Endodermal cell (in vitro differentiated cells): ENCODE measurements at regions not wholly inside any gene's neighbourhood (a gene's known extent, or its start where the extent isn't known, plus 50 kb on each side); places are given as distances from the start of the nearest gene placed in this dataset.
"Not testable (repeated sequence)": the region's sequence is repeated elsewhere in the genome, so short reads cannot be mapped to it uniquely, and the experiment has no call there.

Experiments used
- DNase-seq: peaks from one replicate; pipeline ENCODE4 v3.0.0-alpha.2; 2017
- H3K27ac ChIP-seq: 2 replicates; pipeline ENCODE4 v1.5.1; 2013; ENCODE audit warnings: mild to moderate bottlenecking, low read depth, low read length, moderate library complexity
- H3K27me3 ChIP-seq: 2 replicates; pipeline ENCODE4 v1.6.1; 2013; ENCODE audit warnings: mild to moderate bottlenecking, low read length, moderate library complexity; ENCODE audit not compliant: insufficient read depth, control insufficient read depth, poor library complexity, severe bottlenecking
- H3K36me3 ChIP-seq: 2 replicates; pipeline ENCODE4 v1.7.0; 2013; ENCODE audit warnings: mild to moderate bottlenecking, low read length, moderate library complexity; ENCODE audit not compliant: control insufficient read depth, insufficient read depth
- H3K4me1 ChIP-seq: one replicate; pipeline ENCODE4 v1.7.0; 2013; ENCODE audit warnings: low read length; ENCODE audit not compliant: control insufficient read depth, insufficient read depth
- H3K4me3 ChIP-seq: 2 replicates; pipeline ENCODE4 v1.5.1; 2013; ENCODE audit warnings: mild to moderate bottlenecking, low read length, moderate library complexity
- H3K9ac ChIP-seq: 2 replicates; pipeline ENCODE4 v1.6.1; 2013; ENCODE audit warnings: mild to moderate bottlenecking, low read length, moderate library complexity; ENCODE audit not compliant: poor library complexity, severe bottlenecking; ENCODE audit errors: extremely low read depth
- H3K9me3 ChIP-seq: 2 replicates; pipeline ENCODE4 v1.6.1; 2013; ENCODE audit warnings: mild to moderate bottlenecking, low read length, moderate library complexity; ENCODE audit not compliant: control insufficient read depth
- H3K27ac Mint-ChIP-seq: 2 replicates; pipeline ENCODE4 v1.8.0; 2020; ENCODE audit warnings: mixed read lengths
- H3K27me3 Mint-ChIP-seq: 2 replicates; pipeline ENCODE4 v1.8.0; 2021; ENCODE audit warnings: mild to moderate bottlenecking, mixed read lengths; ENCODE audit not compliant: insufficient read depth
- H3K36me3 Mint-ChIP-seq: 2 replicates; pipeline ENCODE4 v1.8.0; 2020; ENCODE audit warnings: low read depth, mixed read lengths
- H3K4me1 Mint-ChIP-seq: 2 replicates; pipeline ENCODE4 v1.8.0; 2020; ENCODE audit warnings: mixed read lengths
- H3K4me3 Mint-ChIP-seq: 2 replicates; pipeline ENCODE4 v1.8.0; 2020; ENCODE audit warnings: mild to moderate bottlenecking, moderate library complexity, mixed read lengths
- H3K9me3 Mint-ChIP-seq: 2 replicates; pipeline ENCODE4 v1.8.0; 2020; ENCODE audit warnings: mild to moderate bottlenecking, mixed read lengths
- WGBS, 2 experiments: methylation state at CpG; one replicate each; pipeline versions ENCODE4 v1.1.5 to v1.1.7; 2013; ENCODE audit warnings: missing lambda C conversion rate in 2 of 2, mixed read lengths in 1 of 2; ENCODE audit not compliant: insufficient coverage in 1 of 2, insufficient read length in 1 of 2; 5-methylcytosine and 5-hydroxymethylcytosine counted together
- TF ChIP-seq, protein P1 (sequence below): fragments of 200-600 bp; sonication (generic); conservative IDR thresholded peaks from 2 replicates; pipeline ENCODE4 v1.5.0; 2021; ENCODE audit warnings: antibody characterized with exemption, mild to moderate bottlenecking

DNA sequence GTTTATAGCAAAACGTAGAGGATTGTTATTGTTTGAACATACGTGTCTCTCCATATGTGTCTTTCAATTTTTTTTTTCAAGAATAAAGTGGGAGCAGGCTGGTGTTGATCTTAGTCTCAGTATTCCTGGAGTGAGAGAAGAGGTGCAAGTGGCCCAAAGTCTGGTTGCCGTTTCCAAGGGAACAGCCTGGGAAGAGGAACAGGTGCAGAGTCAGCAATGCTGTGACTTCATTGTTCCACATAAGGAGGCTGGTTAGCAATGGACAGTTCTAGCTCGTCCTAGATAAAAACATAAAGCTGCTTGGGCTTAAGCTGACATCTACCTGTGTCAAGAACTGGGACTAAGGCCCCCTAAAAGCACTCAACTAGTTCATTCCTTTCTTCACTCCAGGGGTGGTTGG, 626.6 kb upstream of the TPK1 start:
- no peaks in the 10 kb centered on the region for H3K9me3 Mint-ChIP-seq
- H3K27ac Mint-ChIP-seq: no peak overlapping the region
- no peaks in the 10 kb centered on the region for H3K36me3 ChIP-seq
- 86 to 87% methylated on average over 4 of the region's 4 CpGs for WGBS, 2 experiments
- TF ChIP-seq, protein P1, sequence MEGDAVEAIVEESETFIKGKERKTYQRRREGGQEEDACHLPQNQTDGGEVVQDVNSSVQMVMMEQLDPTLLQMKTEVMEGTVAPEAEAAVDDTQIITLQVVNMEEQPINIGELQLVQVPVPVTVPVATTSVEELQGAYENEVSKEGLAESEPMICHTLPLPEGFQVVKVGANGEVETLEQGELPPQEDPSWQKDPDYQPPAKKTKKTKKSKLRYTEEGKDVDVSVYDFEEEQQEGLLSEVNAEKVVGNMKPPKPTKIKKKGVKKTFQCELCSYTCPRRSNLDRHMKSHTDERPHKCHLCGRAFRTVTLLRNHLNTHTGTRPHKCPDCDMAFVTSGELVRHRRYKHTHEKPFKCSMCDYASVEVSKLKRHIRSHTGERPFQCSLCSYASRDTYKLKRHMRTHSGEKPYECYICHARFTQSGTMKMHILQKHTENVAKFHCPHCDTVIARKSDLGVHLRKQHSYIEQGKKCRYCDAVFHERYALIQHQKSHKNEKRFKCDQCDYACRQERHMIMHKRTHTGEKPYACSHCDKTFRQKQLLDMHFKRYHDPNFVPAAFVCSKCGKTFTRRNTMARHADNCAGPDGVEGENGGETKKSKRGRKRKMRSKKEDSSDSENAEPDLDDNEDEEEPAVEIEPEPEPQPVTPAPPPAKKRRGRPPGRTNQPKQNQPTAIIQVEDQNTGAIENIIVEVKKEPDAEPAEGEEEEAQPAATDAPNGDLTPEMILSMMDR: no peak
- no peak overlapping the region for H3K4me3 ChIP-seq
- H3K4me1 ChIP-seq: no peaks in the 10 kb centered on the region
- H3K27me3 ChIP-seq: no peaks in the 10 kb centered on the region
- no peak overlapping the region for H3K4me3 Mint-ChIP-seq
- H3K4me1 Mint-ChIP-seq: no peaks in the 10 kb centered on the region
- DNase-seq: no peak
- no peaks in the 10 kb centered on the region for H3K27me3 Mint-ChIP-seq
- no peaks in the 10 kb centered on the region for H3K36me3 Mint-ChIP-seq
- peaks cover 5% of the 10 kb centered on the region for H3K9me3 ChIP-seq
- no peak overlapping the region for H3K27ac ChIP-seq
- no peak overlapping the region for H3K9ac ChIP-seq

DNA sequence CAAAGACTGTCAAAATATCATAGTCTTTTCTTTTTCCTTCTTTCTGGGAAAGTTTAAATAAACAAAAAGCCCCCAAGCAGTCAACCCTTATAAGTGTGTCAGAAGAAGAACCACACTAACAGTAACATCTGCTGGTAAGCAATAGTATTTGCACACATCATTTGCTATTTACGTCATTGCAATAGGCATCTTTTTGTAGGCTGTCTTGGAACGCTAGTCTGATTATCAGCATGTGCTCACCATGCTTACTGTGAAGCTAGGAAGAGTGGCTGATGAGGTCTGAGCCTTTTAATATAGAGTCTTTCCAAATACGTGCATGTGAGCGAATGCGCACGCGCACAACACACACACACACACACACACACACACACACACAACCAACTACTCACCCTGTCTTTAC, 599.0 kb upstream of the TPK1 start:
- TF ChIP-seq, protein P1: no peak
- Mint-ChIP-seq H3K27me3 (no peaks in the 10 kb centered on the region), H3K27ac (no peak overlapping the region), H3K9me3 (no peaks in the 10 kb centered on the region), H3K4me1 (peaks cover 2% of the 10 kb centered on the region), H3K36me3 (no peaks in the 10 kb centered on the region), H3K4me3 (no peak overlapping the region)
- Histone ChIP-seq H3K4me1 (no peaks in the 10 kb centered on the region), H3K27ac (no peak overlapping the region), H3K9me3 (no peaks in the 10 kb centered on the region), H3K36me3 (no peaks in the 10 kb centered on the region), H3K27me3 (no peaks in the 10 kb centered on the region), H3K9ac (no peak overlapping the region), H3K4me3 (no peak overlapping the region)
- no peak for DNase-seq
- WGBS, 2 experiments: 83 to 90% methylated on average over 1 to 7 of the region's 7 CpGs

DNA sequence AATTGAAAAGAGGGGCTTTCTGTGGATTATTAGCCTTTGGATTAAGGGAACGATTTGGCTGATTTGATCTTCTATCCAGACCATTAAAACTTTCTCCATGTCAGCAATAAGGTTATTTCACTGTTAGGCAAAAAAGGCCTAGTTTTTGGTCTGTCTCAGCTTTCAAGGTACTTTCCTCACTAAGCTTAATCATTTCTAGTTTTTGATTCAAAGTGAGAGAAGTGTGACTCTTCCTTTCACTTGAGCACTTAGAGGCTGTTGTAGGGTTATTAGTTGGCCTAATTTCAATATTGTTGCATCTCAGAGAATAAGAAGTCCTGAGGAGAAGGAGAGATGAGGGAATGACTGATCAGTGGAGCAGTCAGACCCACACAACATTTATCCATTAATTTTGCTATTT, 596.0 kb upstream of the TPK1 start:
- Mint-ChIP-seq H3K4me3 (no peak overlapping the region), H3K9me3 (no peaks in the 10 kb centered on the region), H3K27me3 (no peaks in the 10 kb centered on the region), H3K27ac (no peak overlapping the region), H3K36me3 (no peaks in the 10 kb centered on the region), H3K4me1 (peaks cover 2% of the 10 kb centered on the region)
- Histone ChIP-seq H3K4me3 (no peak overlapping the region), H3K9ac (no peak overlapping the region), H3K36me3 (no peaks in the 10 kb centered on the region), H3K27me3 (no peaks in the 10 kb centered on the region), H3K9me3 (no peaks in the 10 kb centered on the region), H3K4me1 (no peaks in the 10 kb centered on the region), H3K27ac (no peak overlapping the region)
- DNase-seq: no peak
- 100% methylated on average over 1 of the region's 1 CpG for WGBS, 2 experiments
- TF ChIP-seq, protein P1: no peak

DNA sequence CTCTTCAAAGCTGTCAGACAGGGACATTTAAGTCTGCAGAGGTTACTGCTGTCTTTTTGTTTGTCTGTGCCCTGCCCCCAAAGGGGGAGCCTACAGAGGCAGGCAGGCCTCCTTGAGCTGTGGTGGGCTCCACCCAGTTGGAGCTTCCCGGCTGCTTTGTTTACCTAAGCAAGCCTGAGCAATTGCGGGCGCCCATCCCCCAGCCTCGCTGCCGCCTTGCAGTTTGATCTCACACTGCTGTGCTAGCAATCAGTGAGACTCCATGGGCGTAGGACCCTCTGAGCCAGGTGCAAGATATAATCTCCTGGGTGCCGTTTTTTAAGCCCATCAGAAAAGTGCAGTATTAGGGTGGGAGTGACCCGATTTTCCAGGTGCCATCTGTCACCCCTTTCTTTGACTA, 582.6 kb upstream of the TPK1 start:
- WGBS, 2 experiments: 86% methylated on average over 8 of the region's 8 CpGs; no CpG with 5 or more reads in 1 of the 2 experiments

More for the DNA sequence above, 582.6 kb upstream of the TPK1 start:
- H3K27ac Mint-ChIP-seq, DNase-seq, H3K27me3 Mint-ChIP-seq, H3K27ac ChIP-seq, H3K4me3 ChIP-seq, H3K27me3 ChIP-seq, H3K36me3 Mint-ChIP-seq, H3K9me3 ChIP-seq, H3K4me1 Mint-ChIP-seq, H3K4me3 Mint-ChIP-seq, H3K4me1 ChIP-seq, H3K9ac ChIP-seq, H3K36me3 ChIP-seq: not testable (repeated sequence)
- peaks cover 33% of the 10 kb centered on the region for H3K9me3 Mint-ChIP-seq
